ENCODE measurements at regions not wholly inside any gene's neighbourhood (a gene's known extent, or its start where the extent isn't known, plus 50 kb on each side); places are given as distances from the start of the nearest gene placed in this dataset.

- TF ChIP-seq ZBTB2 (CRISPR knock-in tag; IDR thresholded peaks at IDR 0.05; ENCODE audit: low read depth), result no peak
These were observed 59.6 kb upstream of the CDH13 start (continued) for GRCh38 chr16:82567175-82567574.

- BruUV-seq (replicated peaks), result no TSS peak
- in situ Hi-C loops (cut with HindIII; ENCODE audit: extremely low pct_ligation_motif_present, low pct_unique_long_range_greater_than_20kb), result no loop called here
- Histone ChIP-seq H3K4me2 (ENCODE audit: low read depth, low read length) (no peak overlapping the region), H3K79me2 (ENCODE audit: insufficient read depth, low read length) (no peaks in the 10 kb centered on the region), H3K27me3 (ENCODE audit: control insufficient read depth in 1 of 2, insufficient read depth in 2 of 2, low read length in 2 of 2) (peaks cover 0 to 1% of the 10 kb centered on the region in 2 experiments; a peak in 1 of 5 replicates), H3K36me3 (replicated peaks in 1 of 2; ENCODE audit: control insufficient read depth in 1 of 2, insufficient read depth in 2 of 2, low read length in 2 of 2) (no peaks in the 10 kb centered on the region), H3K9me3 (ENCODE audit: low read length) (peaks cover 20% of the 10 kb centered on the region), H3K27ac (ENCODE audit: extremely low read length, insufficient read depth, low read length) (no peak overlapping the region), H2AFZ (ENCODE audit: low read length) (no peak overlapping the region), H3K4me1 (ENCODE audit: insufficient read depth, low read length) (no peaks in the 10 kb centered on the region), H3K4me3 (replicated peaks in 1 of 3; ENCODE audit: insufficient read depth in 1 of 3, low read depth in 2 of 3, low read length in 3 of 3) (no peak overlapping the region), H4K20me1 (ENCODE audit: insufficient read depth, low read length) (no peaks in the 10 kb centered on the region), H3K9ac (ENCODE audit: insufficient read depth, low read depth, low read length) (no peak overlapping the region)
- ChIA-PET CTCF (ENCODE audit: low intra/inter-chr PET ratio, low total read pairs) (no interaction called here), POLR2A (no interaction called here)
- FAIRE-seq (no peak), DNase-seq (ENCODE audit: low spot score) (no peak), ATAC-seq (no peak)
- no peak for TF ChIP-seq NR3C1 (CRISPR knock-in tag; IDR thresholded peaks at IDR 0.05)
- peak; percentile 88 for TF ChIP-seq ATF7 (IDR thresholded peaks at IDR 0.05)
- TF ChIP-seq ATF7 (CRISPR knock-in tag; IDR thresholded peaks at IDR 0.05), result no peak
- TF ChIP-seq CREB1 (IDR thresholded peaks at IDR 0.05), result peak; percentile 63
- no peak for TF ChIP-seq CREB1 (CRISPR knock-in tag; IDR thresholded peaks at IDR 0.05)
- 2% methylated on average over 3 of the region's 3 CpGs for WGBS (ENCODE audit: low lambda C conversion rate)
- intact Hi-C loops (cut with micrococcal nuclease; ENCODE audit: unreplicated experiment), result no loop called here
These were observed 63.4 kb upstream of the CDH13 start for GRCh38 chr16:82563401-82563800.

GRCh38 chr16:82562183-82562683, 64.5 kb upstream of the CDH13 start:
- H3K79me2 ChIP-seq (ENCODE audit: insufficient read depth, low read length), result no peaks in the 10 kb centered on the region
- H2AFZ ChIP-seq (ENCODE audit: low read length), result no peak overlapping the region
- no peak for FAIRE-seq
- H3K27ac ChIP-seq (ENCODE audit: extremely low read length, insufficient read depth, low read length), result no peak overlapping the region
- no peaks in the 10 kb centered on the region for H4K20me1 ChIP-seq (ENCODE audit: insufficient read depth, low read length)
- H3K4me1 ChIP-seq (ENCODE audit: insufficient read depth, low read length), result no peaks in the 10 kb centered on the region
- no peak overlapping the region for H3K9ac ChIP-seq (ENCODE audit: insufficient read depth, low read depth, low read length)
- BruUV-seq (replicated peaks), result no TSS peak
- no peak for DNase-seq (ENCODE audit: low spot score)
- H3K27me3 ChIP-seq (ENCODE audit: control insufficient read depth in 1 of 2, insufficient read depth in 2 of 2, low read length in 2 of 2), result peaks cover 0 to 1% of the 10 kb centered on the region in 2 experiments; a peak in 1 of 5 replicates
- ChIA-PET CTCF (ENCODE audit: low intra/inter-chr PET ratio, low total read pairs) (no interaction called here), POLR2A (no interaction called here)
- H3K9me3 ChIP-seq (ENCODE audit: low read length), result peaks cover 20% of the 10 kb centered on the region
- H3K4me3 ChIP-seq (replicated peaks in 1 of 3; ENCODE audit: insufficient read depth in 1 of 3, low read depth in 2 of 3, low read length in 3 of 3), result no peak overlapping the region
- no peak overlapping the region for H3K4me2 ChIP-seq (ENCODE audit: low read depth, low read length)
- in situ Hi-C loops (cut with HindIII; ENCODE audit: extremely low pct_ligation_motif_present, low pct_unique_long_range_greater_than_20kb) (no loop called here), intact Hi-C loops (cut with micrococcal nuclease; ENCODE audit: unreplicated experiment) (no loop called here)
- WGBS (ENCODE audit: low lambda C conversion rate), result 2% methylated on average over 4 of the region's 4 CpGs
- H3K36me3 ChIP-seq (replicated peaks in 1 of 2; ENCODE audit: control insufficient read depth in 1 of 2, insufficient read depth in 2 of 2, low read length in 2 of 2), result no peaks in the 10 kb centered on the region
- ATAC-seq, result no peak
- TF ChIP-seq MLXIP (CRISPR knock-in tag; IDR thresholded peaks at IDR 0.05; ENCODE audit: borderline replicate concordance) (no peak), ARHGAP35 (CRISPR knock-in tag; IDR thresholded peaks at IDR 0.05; ENCODE audit: borderline replicate concordance) (no peak), ZBTB39 (CRISPR knock-in tag; IDR thresholded peaks at IDR 0.05) (no peak), ZNF709 (CRISPR knock-in tag; IDR thresholded peaks at IDR 0.05) (no peak)
